Ureter (tissue), 1 donor: ENCODE measurements at regions not wholly inside any gene's neighbourhood (a gene's known extent, or its start where the extent isn't known, plus 50 kb on each side); places are given as distances from the start of the nearest gene placed in this dataset.

Experiments used
- DNase-seq: peaks from one replicate; pipeline ENCODE4 v3.0.0-alpha.2; 2020; ENCODE audit warnings: low spot score
- donor health status: DM: yes; HTN: yes; CAD: no.

DNA sequence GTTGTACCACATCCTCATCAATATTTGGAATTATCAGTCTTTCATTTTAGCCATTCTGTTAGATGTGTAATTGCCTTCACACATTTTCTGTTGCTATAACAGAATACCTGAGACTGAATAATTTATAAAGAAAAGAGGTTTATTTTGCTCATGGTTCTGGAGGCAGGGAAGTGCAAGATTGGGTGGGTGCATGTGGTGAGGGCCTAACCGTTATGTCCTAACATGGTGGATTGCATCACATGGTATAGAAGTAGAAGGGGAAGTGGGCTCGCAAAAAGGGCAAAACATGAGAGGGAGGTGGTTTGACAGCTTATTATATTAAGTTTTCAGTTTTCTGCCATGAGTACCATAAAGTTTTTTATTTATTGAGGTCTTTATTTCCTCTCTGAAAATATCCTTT, 452.0 kb downstream of the ARL4A start:
- no peak for DNase-seq

GRCh38 chr7:13144673-13145072, 457.2 kb downstream of the ARL4A start:
- DNase-seq = no peak

GRCh38 chr7:13148548-13148947, 461.1 kb downstream of the ARL4A start:
- DNase-seq = no peak

- DNase-seq = no peak
Measured at GRCh38 chr7:13151978-13152377, 464.5 kb downstream of the ARL4A start.

DNA sequence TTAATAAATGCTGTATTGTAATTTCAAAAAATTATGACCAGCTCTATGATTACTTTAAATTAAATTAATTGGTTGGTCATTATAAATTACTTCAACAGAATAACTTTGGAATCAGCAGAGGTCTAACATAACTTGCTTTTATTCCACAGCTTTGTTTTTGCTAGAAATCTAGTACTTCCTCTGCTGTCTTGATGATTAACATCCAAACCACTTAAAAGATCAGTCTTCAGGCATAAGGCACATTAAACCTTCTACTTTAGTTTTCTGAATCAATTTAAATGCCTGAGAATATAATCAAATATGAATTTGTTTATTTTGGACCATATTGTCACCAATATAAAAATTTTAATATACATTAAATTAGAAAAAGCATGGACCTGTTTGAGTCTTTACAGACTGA, 465.3 kb downstream of the ARL4A start:
- DNase-seq = no peak

GRCh38 chr7:13153266-13153665, 465.8 kb downstream of the ARL4A start:
- DNase-seq = no peak

GRCh38 chr7:13153742-13154141, 466.3 kb downstream of the ARL4A start:
- DNase-seq = no peak

DNA sequence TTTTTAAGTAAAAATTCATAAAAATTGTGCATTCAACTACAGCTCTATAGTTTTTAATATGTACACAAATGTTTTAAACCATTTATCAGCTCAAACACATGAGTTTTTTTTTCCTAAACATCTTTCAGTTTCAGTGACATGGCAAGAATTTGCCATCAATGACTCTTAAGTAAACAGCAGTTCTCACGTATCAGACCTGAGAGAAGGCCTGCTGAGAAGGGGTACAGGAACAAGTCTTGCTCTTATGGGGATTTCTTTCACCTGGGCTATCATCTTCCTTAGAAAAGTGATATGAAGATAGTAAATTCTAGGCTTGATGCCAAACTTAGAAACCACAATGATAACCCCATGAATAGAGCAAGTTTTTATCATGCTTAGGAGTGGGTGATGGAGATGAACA, 467.8 kb downstream of the ARL4A start:
- DNase-seq = no peak

- DNase-seq = no peak
Measured at GRCh38 chr7:13159003-13159402, 471.6 kb downstream of the ARL4A start.

GRCh38 chr7:13159467-13160184, 472.2 kb downstream of the ARL4A start:
- DNase-seq = no peak

- DNase-seq = no peak
Measured at GRCh38 chr7:13161125-13161524, 473.7 kb downstream of the ARL4A start.

DNA sequence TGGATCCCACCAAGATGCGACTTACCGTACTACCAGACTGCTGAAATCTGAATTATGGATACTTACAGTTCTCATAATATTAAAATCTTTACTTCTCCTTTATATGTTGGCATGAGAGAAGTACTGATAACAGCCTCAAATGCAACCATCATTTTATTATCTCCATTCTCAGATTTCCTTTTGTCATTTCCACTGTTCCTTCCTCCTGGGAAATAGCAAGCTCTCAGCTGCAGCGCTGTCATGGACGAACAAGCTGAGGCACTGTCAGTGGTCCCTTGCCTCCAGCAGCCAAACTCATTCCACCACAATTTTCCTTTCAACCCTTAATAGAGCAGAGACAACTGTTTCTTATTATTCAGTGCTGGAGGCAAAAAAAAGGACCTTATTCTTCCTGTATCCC, 478.4 kb downstream of the ARL4A start:
- DNase-seq = no peak

DNA sequence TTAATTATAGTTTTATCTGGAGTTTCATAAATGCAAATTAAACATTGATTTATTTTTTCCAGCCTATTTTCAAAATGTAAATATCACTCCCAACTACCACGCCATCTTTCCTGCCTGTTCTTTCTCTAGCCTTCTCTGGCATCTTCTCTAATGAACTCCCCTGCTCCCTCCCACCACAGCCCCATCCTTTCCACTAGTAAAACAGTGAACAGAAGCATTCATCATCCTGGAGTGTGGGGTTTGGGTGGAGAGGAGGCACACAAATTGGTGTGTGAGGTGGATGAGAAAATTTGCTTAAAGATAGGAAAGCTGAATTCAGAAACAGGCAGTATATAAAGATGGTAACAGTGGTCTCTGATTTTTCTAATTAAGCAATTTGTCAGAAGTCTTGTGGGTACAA, 479.4 kb downstream of the ARL4A start:
- no peak for DNase-seq

DNA sequence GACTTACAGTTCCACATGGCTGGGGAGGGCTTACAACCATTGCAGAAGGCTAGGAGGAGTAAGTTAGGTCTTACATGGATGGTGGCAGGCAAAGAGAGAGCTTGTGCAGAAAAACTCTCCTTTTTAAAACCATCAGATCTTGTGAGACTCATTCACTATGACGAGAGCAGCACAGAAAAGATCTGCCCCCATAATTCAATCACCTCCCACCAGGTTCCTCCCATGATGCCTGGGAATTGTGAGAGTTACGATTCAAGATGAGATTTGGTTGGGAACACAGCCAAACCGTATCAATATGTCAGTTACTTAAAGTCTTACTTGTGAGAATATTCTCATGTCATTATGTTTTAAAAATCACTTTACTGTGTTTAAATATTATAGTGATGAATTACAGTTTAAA, 481.9 kb downstream of the ARL4A start:
- DNase-seq = no peak

- DNase-seq = no peak
Measured at GRCh38 chr7:13174991-13175390, 487.6 kb downstream of the ARL4A start.

DNA sequence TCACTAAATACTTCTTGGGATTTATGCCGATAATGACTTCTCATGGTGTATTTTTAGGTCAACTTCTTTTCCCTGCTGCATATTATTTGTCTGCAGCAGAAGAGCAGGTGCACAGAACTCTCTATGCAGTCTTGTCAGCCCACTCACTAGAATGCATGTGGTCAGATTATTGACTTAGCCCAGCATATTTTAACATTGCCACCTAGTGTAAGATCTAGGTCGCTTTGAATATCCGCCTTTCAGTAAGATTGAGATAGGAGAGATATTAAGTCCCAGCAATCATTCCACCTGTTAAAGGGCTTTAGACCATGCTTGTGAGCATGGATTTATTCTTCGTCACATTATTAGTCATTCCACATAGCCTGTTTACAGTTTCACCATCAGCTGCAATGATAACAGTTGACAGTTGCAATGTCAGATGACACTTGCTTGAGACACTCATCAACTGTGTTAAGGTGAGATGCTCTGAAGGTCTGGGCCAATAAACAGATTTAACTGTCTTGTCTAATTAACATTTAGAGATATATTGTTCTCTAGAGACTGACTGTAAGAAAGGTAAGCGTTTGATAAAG, 491.7 kb downstream of the ARL4A start:
- no peak for DNase-seq

DNA sequence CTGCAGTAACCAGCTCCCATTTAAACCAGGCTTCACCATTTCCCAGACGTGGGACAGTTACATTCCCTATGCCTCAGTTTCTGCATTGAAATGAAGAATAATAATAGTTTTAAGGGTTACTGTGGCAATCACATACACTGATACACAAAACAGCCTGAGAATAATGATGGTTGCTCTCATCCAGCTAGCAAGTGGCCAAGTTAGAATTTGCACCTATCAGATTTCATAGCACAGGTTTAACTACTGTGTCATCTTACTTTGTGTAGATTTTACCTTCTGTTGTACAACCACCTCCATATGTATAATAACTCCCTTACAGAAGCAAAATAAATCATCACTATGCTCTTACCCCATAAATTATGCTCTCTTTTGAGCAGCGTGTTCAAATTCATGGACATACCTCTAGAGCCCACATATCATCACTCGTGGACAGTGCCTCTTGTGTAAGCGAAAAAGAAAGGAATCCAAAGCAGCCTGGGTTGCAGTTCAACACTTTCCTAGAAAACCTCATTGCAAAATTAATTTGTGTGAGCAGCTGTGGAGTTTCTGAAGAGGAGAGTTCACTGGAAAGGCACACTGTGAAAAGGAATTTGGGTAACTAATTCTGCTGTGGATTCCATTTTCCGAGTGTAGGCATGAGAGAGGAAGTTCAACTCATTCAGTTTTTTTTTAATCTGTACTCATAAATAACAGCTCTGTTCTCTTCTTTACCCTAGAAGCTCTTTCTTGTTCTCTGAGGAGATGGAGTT, 492.5 kb downstream of the ARL4A start:
- no peak for DNase-seq

- no peak for DNase-seq
Measured at GRCh38 chr7:13181216-13181615, 493.8 kb downstream of the ARL4A start.

DNA sequence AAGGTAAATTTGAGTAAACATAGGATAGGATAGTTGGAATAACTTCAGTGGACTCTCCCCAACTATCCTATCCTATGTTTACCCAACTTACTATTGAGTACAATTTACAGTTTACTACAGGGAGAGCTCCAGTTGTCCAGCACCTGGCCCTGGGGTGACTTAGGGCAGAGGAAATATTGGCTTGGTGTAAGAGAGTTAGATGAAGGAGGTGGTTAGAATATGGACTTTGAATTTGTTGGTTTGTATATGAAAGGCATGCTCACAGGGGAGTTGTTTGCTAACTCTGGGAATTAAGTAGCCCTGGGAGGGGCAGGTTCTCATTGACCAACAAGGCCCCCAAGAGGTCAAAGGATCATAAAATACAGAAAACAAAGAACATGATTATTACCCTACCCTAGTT, 497.7 kb downstream of the ARL4A start:
- DNase-seq = no peak

- DNase-seq = no peak
Measured at GRCh38 chr7:13188236-13188805, 500.9 kb downstream of the ARL4A start.

DNA sequence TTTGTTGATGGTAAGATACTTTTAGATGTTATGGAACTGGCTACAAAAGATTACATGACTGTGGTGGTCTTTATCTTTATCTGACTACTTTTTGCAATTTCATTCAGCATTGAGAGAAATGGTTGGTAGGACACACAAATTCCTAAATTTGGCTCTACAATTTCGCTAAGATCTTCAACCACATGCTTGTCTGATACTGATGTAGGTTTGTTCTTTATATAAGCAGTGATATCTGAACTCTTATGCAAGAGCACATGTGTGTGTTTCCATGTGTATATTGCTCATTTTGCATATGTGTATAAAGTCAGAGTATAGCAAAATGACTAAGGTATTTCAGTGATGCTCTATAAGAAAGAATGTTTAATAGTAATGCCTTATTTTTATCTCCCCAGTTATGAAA, 501.5 kb downstream of the ARL4A start:
- no peak for DNase-seq

DNA sequence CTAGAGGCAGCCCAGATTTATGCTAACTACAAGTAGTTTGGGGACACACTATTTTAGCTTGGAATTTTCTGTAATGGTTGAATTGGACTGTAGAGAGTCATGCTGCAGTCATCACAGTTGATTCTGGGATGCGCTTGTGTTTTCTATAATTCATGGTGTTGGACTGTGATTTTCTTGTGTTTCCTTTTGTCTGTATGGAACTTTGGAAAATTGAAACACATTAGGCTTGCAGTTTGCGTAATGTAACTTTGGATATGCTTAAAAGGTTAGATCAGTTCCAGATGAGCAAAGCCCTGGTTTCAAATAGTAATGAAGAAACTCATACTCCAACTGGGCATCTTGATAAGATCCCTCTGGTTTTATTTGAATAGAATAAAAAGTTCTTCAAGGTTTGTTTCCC, 502.2 kb downstream of the ARL4A start:
- DNase-seq = no peak

GRCh38 chr7:13197501-13197900, 510.1 kb downstream of the ARL4A start:
- DNase-seq = no peak
